GM23338 (cell line): ENCODE measurements at regions not wholly inside any gene's neighbourhood (a gene's known extent, or its start where the extent isn't known, plus 50 kb on each side); places are given as distances from the start of the nearest gene placed in this dataset.
"Not testable (repeated sequence)": the region's sequence is repeated elsewhere in the genome, so short reads cannot be mapped to it uniquely, and the experiment has no call there.

Source experiments
- ATAC-seq: fragments of 200-7000 bp; cut with Tn5 transposase; 3 replicates; pipeline ENCODE4 v1.9.1; 2020
- DNase-seq: peaks from one replicate; pipeline ENCODE4 v3.0.0-alpha.2; 2015; ENCODE audit warnings: low spot score
- H2AFZ ChIP-seq: fragments of 200-600 bp; sonication (generic); 2 replicates; pipeline ENCODE4 v1.8.0; 2016; ENCODE audit warnings: antibody characterized with exemption, mild to moderate bottlenecking, moderate library complexity
- H3F3A ChIP-seq: fragments of 200-600 bp; sonication (generic); replicated peaks from 2 replicates; pipeline ENCODE4 v1.8.0; 2017; ENCODE audit warnings: antibody characterized with exemption, mixed run types, low read depth
- H3K27ac ChIP-seq: fragments of 200-600 bp; sonication (generic); 2 replicates; pipeline ENCODE4 v1.6.1; 2016; ENCODE audit warnings: low read depth
- H3K27me3 ChIP-seq: fragments of 200-600 bp; sonication (generic); 2 replicates; pipeline ENCODE4 v1.8.0; 2016; ENCODE audit warnings: mild to moderate bottlenecking, mixed run types, moderate library complexity; ENCODE audit not compliant: insufficient read depth
- H3K36me3 ChIP-seq: fragments of 200-600 bp; sonication (generic); 2 replicates; pipeline ENCODE4 v1.8.0; 2016; ENCODE audit warnings: mild to moderate bottlenecking; ENCODE audit not compliant: insufficient read depth
- H3K4me1 ChIP-seq: fragments of 200-600 bp; sonication (generic); 2 replicates; pipeline ENCODE4 v1.8.0; 2016; ENCODE audit warnings: mild to moderate bottlenecking, moderate library complexity; ENCODE audit not compliant: insufficient read depth
- H3K4me2 ChIP-seq: fragments of 200-600 bp; sonication (generic); 2 replicates; pipeline ENCODE4 v1.7.1; 2017; ENCODE audit warnings: mixed run types
- H3K4me3 ChIP-seq: fragments of 200-600 bp; sonication (generic); 2 replicates; pipeline ENCODE4 v1.6.1; 2016; ENCODE audit warnings: mixed run types
- H3K79me2 ChIP-seq: fragments of 200-600 bp; sonication (generic); replicated peaks from 2 replicates; pipeline ENCODE4 v1.8.0; 2017; ENCODE audit warnings: mild to moderate bottlenecking; ENCODE audit not compliant: insufficient read depth
- H3K9me2 ChIP-seq: fragments of 200-600 bp; sonication (generic); 2 replicates; pipeline ENCODE4 v1.8.0; 2017; ENCODE audit not compliant: insufficient read depth
- H4K20me1 ChIP-seq: fragments of 200-600 bp; sonication (generic); replicated peaks from 2 replicates; pipeline ENCODE4 v1.8.0; 2017; ENCODE audit warnings: mild to moderate bottlenecking; ENCODE audit not compliant: insufficient read depth
- H3K27ac Mint-ChIP-seq: 2 replicates; pipeline ENCODE4 v1.8.0; 2020; ENCODE audit warnings: inconsistent platforms, mild to moderate bottlenecking, moderate library complexity, mixed read lengths
- H3K27me3 Mint-ChIP-seq: 3 replicates; pipeline ENCODE4 v1.8.0; 2022; ENCODE audit warnings: low read depth, mild to moderate bottlenecking, moderate library complexity, mixed read lengths, inconsistent platforms; ENCODE audit not compliant: insufficient read depth, poor library complexity
- H3K36me3 Mint-ChIP-seq: 3 replicates; pipeline ENCODE4 v1.8.0; 2021; ENCODE audit warnings: low read depth, mild to moderate bottlenecking, inconsistent platforms, moderate library complexity, mixed read lengths
- H3K4me1 Mint-ChIP-seq: 3 replicates; pipeline ENCODE4 v1.8.0; 2020; ENCODE audit warnings: mild to moderate bottlenecking, inconsistent platforms, mixed read lengths
- H3K4me3 Mint-ChIP-seq: 3 replicates; pipeline ENCODE4 v1.8.0; 2021; ENCODE audit warnings: moderate library complexity, mild to moderate bottlenecking, inconsistent platforms, mixed read lengths
- H3K9me3 Mint-ChIP-seq: 3 replicates; pipeline ENCODE4 v1.8.0; 2020; ENCODE audit warnings: moderate library complexity, mild to moderate bottlenecking, inconsistent platforms, mixed read lengths
- CREB1 ChIP-seq: fragments of 250-450 bp; sonication (Bioruptor Pico); IDR thresholded peaks from 2 replicates; pipeline ENCODE4 v1.5.0; 2020; ENCODE audit warnings: low read depth, mild to moderate bottlenecking, moderate library complexity
- CTCF ChIP-seq, 2 experiments: fragments of 200-600 bp in 1 of 2; sonication (generic) in 1 of 2; conservative IDR thresholded peaks; 2 replicates each; pipeline versions ENCODE4 v1.5.1 to v1.6.1; 2016 to 2017; ENCODE audit warnings: antibody characterized with exemption in 2 of 2, low read depth in 2 of 2, mild to moderate bottlenecking in 2 of 2, moderate library complexity in 1 of 2
- ETS1 ChIP-seq: IDR thresholded peaks from 2 replicates; pipeline ENCODE4 v1.6.1; 2016; ENCODE audit warnings: antibody characterized with exemption
- EZH2 ChIP-seq: fragments of 200-600 bp; sonication (generic); IDR thresholded peaks from one replicate; pipeline ENCODE4 v1.8.0; 2017; ENCODE audit warnings: antibody characterized with exemption, mild to moderate bottlenecking, low read depth; ENCODE audit not compliant: unreplicated experiment
- EZH2phosphoT487 ChIP-seq: fragments of 200-600 bp; sonication (generic); IDR thresholded peaks from one replicate; pipeline ENCODE4 v1.8.1; 2018; ENCODE audit warnings: antibody characterized with exemption; ENCODE audit not compliant: unreplicated experiment
- JUNB ChIP-seq: IDR thresholded peaks from one replicate; pipeline ENCODE4 v1.6.1; 2016; ENCODE audit warnings: antibody characterized with exemption; ENCODE audit not compliant: unreplicated experiment
- POLR2AphosphoS5 ChIP-seq: IDR thresholded peaks from 2 replicates; pipeline ENCODE4 v1.6.1; 2016; ENCODE audit warnings: antibody characterized with exemption, low read depth
- ZNF114 ChIP-seq: fragments of 250-450 bp; sonication (Bioruptor Pico); IDR thresholded peaks from 2 replicates; pipeline ENCODE4 v1.5.0; 2020; ENCODE audit warnings: mild to moderate bottlenecking, moderate library complexity
- ZNF462 ChIP-seq: fragments of 250-450 bp; sonication (Bioruptor Pico); IDR thresholded peaks from 2 replicates; pipeline ENCODE4 v1.5.0; 2020; ENCODE audit warnings: mild to moderate bottlenecking, moderate library complexity

GRCh38 chr3:3347056-3347455, 167.6 kb upstream of the CRBN start:
- Mint-ChIP-seq H3K9me3 (peaks cover 96% of the 10 kb centered on the region), H3K36me3 (peaks cover 39% of the 10 kb centered on the region)
- not testable (repeated sequence) for H3K4me1 Mint-ChIP-seq, H3K4me3 Mint-ChIP-seq, H3K27ac Mint-ChIP-seq, H2AFZ ChIP-seq, H3K4me1 ChIP-seq, ATAC-seq, H3K4me3 ChIP-seq, H3K27me3 Mint-ChIP-seq, H3K79me2 ChIP-seq, H3K9me2 ChIP-seq, H3K27ac ChIP-seq, H4K20me1 ChIP-seq, H3K4me2 ChIP-seq, H3F3A ChIP-seq, H3K27me3 ChIP-seq, H3K36me3 ChIP-seq, DNase-seq

- H3K27ac Mint-ChIP-seq = no peak overlapping the region
- no peaks in the 10 kb centered on the region for H3K79me2 ChIP-seq
- H3K4me3 Mint-ChIP-seq = no peak overlapping the region
- H3K36me3 ChIP-seq = no peaks in the 10 kb centered on the region
- no peaks in the 10 kb centered on the region for H3K27me3 Mint-ChIP-seq
- no peak for TF ChIP-seq JUNB
- TF ChIP-seq EZH2 = no peak
- no peak for TF ChIP-seq ETS1
- no peak for TF ChIP-seq EZH2phosphoT487
- TF ChIP-seq ZNF114 (CRISPR knock-in tag) = no peak
- no peak for TF ChIP-seq ZNF462 (CRISPR knock-in tag)
- no peak for TF ChIP-seq CREB1
- no peak for TF ChIP-seq POLR2AphosphoS5
- TF ChIP-seq CTCF (conservative IDR thresholded peaks at IDR 0.05; ENCODE audit: low read depth in 2 of 2) = no peak
- H3K4me1 ChIP-seq = no peaks in the 10 kb centered on the region
- ATAC-seq (no peak), DNase-seq (no peak)
- no peak overlapping the region for H3K4me2 ChIP-seq
- no peaks in the 10 kb centered on the region for H3K4me1 Mint-ChIP-seq
- no peak overlapping the region for H3K27ac ChIP-seq
- H3K9me2 ChIP-seq = 0 out of 2 replicates have a peak, but pooled peaks cover 4% of the 10 kb centered on the region
- no peaks in the 10 kb centered on the region for H3F3A ChIP-seq
- peaks cover 38% of the 10 kb centered on the region for H3K36me3 Mint-ChIP-seq
- peaks cover 98% of the 10 kb centered on the region for H3K9me3 Mint-ChIP-seq
- H2AFZ ChIP-seq = no peak overlapping the region
- H3K27me3 ChIP-seq = no peaks in the 10 kb centered on the region
- H4K20me1 ChIP-seq = no peaks in the 10 kb centered on the region
- no peak overlapping the region for H3K4me3 ChIP-seq
Observed at GRCh38 chr3:3346556-3346955, 167.1 kb upstream of the CRBN start.
